SK-N-MC (cell line): ENCODE measurements at regions not wholly inside any gene's neighbourhood (a gene's known extent, or its start where the extent isn't known, plus 50 kb on each side); places are given as distances from the start of the nearest gene placed in this dataset.

Source experiments
- EZH2 ChIP-seq: fragments of 200-600 bp; sonication (generic); IDR thresholded peaks from one replicate; pipeline ENCODE4 v1.6.1; 2017; ENCODE audit warnings: antibody characterized with exemption
- POLR2AphosphoS5 ChIP-seq: IDR thresholded peaks from 2 replicates; pipeline ENCODE4 v1.6.1; 2012; ENCODE audit warnings: mild to moderate bottlenecking, low read depth, low read length, borderline replicate concordance

DNA sequence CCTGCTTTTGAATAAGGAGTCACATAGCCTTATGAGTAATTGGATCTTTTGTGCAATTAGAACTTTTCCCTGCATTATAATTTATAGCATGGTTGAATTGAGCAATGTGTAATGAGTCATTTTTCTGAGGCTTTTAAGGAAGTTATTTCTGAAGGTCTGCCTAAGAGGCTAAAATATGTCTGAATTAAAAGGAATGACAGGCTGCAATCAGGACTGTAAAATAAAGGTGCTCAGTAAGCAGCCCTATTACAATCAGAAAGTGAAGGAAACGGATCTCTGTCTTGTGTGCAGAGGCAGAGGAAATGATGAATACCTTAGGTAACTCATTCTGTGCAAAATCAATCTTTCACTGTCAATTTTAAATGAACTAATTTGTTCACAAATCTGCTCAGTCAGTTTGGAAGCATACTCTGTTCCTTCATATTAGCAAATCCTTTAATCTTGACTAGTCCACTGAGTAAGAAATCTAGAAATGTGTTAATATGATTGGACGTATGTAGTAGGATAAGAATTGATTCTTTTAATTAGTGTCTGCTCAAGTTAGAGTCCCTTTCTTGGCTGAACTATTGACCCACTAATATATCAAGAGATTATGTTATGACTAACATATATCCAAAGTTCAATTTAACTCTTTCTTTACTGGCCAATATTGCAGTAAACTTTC, 290.1 kb downstream of the ZIC1 start:
- TF ChIP-seq EZH2 (no peak), POLR2AphosphoS5 (no peak)
